ENCODE measurements at regions not wholly inside any gene's neighbourhood (a gene's known extent, or its start where the extent isn't known, plus 50 kb on each side); places are given as distances from the start of the nearest gene placed in this dataset.

DNA sequence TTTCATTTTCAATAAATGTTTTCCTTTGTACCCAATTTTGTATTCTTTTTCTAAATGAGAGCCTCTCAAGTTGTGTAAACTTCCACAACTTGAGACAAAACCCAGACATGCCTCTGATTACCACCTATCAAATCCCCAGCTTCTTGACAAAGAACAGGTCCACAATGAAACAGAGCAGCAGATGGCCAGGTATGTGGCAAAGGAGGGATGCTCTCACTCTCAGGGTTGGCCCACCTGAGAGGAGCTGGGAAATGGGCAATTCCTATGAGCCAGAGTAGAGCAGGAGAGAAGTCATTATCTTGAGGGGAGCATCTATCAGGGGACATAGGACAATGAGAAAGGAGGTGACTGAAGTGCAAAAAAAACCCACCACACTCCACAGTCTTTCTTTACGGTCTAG lies 273.5 kb upstream of the FAM241A start:
- TF ChIP-seq, protein P1, sequence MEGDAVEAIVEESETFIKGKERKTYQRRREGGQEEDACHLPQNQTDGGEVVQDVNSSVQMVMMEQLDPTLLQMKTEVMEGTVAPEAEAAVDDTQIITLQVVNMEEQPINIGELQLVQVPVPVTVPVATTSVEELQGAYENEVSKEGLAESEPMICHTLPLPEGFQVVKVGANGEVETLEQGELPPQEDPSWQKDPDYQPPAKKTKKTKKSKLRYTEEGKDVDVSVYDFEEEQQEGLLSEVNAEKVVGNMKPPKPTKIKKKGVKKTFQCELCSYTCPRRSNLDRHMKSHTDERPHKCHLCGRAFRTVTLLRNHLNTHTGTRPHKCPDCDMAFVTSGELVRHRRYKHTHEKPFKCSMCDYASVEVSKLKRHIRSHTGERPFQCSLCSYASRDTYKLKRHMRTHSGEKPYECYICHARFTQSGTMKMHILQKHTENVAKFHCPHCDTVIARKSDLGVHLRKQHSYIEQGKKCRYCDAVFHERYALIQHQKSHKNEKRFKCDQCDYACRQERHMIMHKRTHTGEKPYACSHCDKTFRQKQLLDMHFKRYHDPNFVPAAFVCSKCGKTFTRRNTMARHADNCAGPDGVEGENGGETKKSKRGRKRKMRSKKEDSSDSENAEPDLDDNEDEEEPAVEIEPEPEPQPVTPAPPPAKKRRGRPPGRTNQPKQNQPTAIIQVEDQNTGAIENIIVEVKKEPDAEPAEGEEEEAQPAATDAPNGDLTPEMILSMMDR (IDR thresholded peaks at IDR 0.05) = no peak
- ATAC-seq (no peak), DNase-seq (no peak)
- intact Hi-C loops (cut with DNase I) = no loop called here
- no peak overlapping the region for H3K27ac ChIP-seq
- no peaks in the 10 kb centered on the region for H3K27me3 ChIP-seq
- H3K4me3 ChIP-seq = no peak overlapping the region
- WGBS, 2 donors = 65 to 73% methylated on average over 1 of the region's 1 CpG
- H3K4me1 ChIP-seq = no peaks in the 10 kb centered on the region
- H3K9me3 ChIP-seq = peaks cover 0 to 12% (median 0%) of the 10 kb centered on the region in 11 donors
- no peaks in the 10 kb centered on the region for H3K36me3 ChIP-seq

DNA sequence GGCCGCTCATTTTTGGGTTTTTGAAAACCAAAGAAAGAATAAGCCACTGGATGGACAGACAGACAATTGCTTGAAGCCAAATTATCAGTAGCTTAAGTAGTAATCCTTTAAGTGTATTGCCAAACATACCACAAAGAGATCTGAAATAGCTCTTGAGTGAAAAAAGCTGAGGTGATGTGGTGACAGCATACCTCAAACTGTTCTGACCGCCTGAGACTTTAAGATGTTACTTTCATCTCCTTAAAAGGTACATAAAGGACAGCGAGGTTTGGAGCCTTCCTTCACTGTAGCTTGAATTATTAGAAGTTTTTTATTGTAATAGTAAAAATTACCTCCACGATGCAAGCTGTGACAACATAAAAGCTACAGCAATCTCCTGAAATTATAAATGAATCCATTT lies 271.5 kb upstream of the FAM241A start:
- no peak for ATAC-seq
- no peaks in the 10 kb centered on the region for H3K4me1 ChIP-seq
- no peaks in the 10 kb centered on the region for H3K9me3 ChIP-seq
- no peaks in the 10 kb centered on the region for H3K27me3 ChIP-seq
- no peak for DNase-seq
- H3K36me3 ChIP-seq = no peaks in the 10 kb centered on the region
- H3K27ac ChIP-seq = no peak overlapping the region
- intact Hi-C loops (cut with DNase I) = no loop called here
- TF ChIP-seq, protein P1 (IDR thresholded peaks at IDR 0.05) = no peak
- no peak overlapping the region for H3K4me3 ChIP-seq
- 44 to 58% methylated on average over 4 of the region's 4 CpGs for WGBS, 2 donors

DNA sequence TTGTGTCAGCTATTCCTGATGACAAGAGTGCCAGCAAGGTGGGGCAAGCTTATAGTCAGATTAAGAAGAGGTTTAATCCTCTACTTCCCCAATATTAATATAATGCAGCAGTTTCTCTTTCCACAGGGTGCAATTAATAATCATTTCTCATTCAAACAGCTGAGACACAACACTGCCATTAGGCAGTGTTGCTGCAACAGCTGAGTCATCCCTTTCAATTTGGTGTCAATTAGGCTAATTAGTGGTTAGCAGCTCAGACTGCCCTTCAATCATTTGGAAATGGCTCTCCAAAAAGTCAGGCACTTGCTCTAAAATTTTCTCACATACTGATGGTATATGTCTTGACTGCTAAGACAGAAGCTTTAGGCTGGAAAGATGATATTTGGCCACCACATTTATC lies 265.7 kb upstream of the FAM241A start:
- DNase-seq (no peak), ATAC-seq (no peak)
- TF ChIP-seq, protein P1 (IDR thresholded peaks at IDR 0.05) = no peak
- no peak overlapping the region for H3K27ac ChIP-seq
- no peaks in the 10 kb centered on the region for H3K4me1 ChIP-seq
- no peak overlapping the region for H3K4me3 ChIP-seq
- H3K9me3 ChIP-seq = no peaks in the 10 kb centered on the region
- no peaks in the 10 kb centered on the region for H3K36me3 ChIP-seq
- no peaks in the 10 kb centered on the region for H3K27me3 ChIP-seq
- intact Hi-C loops (cut with DNase I) = no loop called here

DNA sequence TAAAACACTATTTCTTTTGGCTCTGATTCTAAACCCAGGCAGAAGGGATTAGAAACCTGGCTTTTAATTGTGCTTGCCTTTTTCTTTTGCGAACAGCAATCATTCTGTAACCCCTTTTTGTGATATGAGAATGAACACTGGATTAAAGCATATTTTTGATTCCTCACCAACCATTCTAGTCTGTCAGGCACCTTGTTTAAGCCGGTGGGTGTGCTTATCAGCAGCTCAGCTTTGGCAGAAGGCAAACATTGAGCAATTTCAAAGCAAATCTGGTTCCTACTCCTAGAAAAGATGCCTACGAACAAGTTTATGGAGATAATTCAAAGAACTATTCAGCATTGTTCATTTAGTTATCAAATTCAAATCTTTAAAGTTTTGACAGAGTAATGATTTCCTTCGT lies 265.1 kb upstream of the FAM241A start:
- H3K4me1 ChIP-seq = no peaks in the 10 kb centered on the region
- H3K27ac ChIP-seq = no peak overlapping the region
- DNase-seq (no peak), ATAC-seq (no peak)
- no peaks in the 10 kb centered on the region for H3K36me3 ChIP-seq
- no peak overlapping the region for H3K4me3 ChIP-seq
- H3K9me3 ChIP-seq = no peaks in the 10 kb centered on the region
- intact Hi-C loops (cut with DNase I) = no loop called here
- TF ChIP-seq, protein P1 (IDR thresholded peaks at IDR 0.05) = no peak
- WGBS, 2 donors = 54 to 55% methylated on average over 4 of the region's 4 CpGs
- H3K27me3 ChIP-seq = no peaks in the 10 kb centered on the region

DNA sequence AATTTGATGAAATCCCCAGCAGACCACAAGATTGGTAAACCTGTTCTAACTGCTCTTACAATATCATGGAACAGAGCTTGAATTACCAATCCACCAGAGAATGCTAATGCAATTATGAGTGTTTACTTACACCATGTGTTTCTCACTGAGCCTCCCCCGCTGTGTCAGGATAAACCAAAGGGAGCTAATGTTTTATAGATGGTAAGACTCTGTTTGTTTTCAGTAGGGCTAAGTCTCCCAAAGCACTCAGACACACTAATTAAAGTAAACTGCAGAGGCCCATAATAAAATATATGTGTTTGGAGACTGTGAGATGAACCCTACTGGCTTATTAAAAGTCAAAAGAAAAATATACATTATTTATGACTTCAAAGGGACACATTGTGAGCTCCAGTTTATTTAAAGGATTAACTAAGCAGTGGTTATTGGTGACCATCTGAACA lies 261.7 kb upstream of the FAM241A start:
- Histone ChIP-seq H3K4me1 (no peaks in the 10 kb centered on the region), H3K9me3 (no peaks in the 10 kb centered on the region), H3K36me3 (no peaks in the 10 kb centered on the region), H3K27me3 (no peaks in the 10 kb centered on the region), H3K4me3 (no peak overlapping the region), H3K27ac (no peak overlapping the region)
- ATAC-seq = no peak
- DNase-seq = no peak
- TF ChIP-seq, protein P1 (IDR thresholded peaks at IDR 0.05) = no peak
- 62 to 70% methylated on average over 1 of the region's 1 CpG for WGBS, 2 donors
- intact Hi-C loops (cut with DNase I) = no loop called here
